Left renal cortex interstitium (tissue), 4 donors: ENCODE measurements at regions not wholly inside any gene's neighbourhood (a gene's known extent, or its start where the extent isn't known, plus 50 kb on each side); places are given as distances from the start of the nearest gene placed in this dataset.
"Not testable (repeated sequence)": the region's sequence is repeated elsewhere in the genome, so short reads cannot be mapped to it uniquely, and the experiment has no call there.

Experiments
- DNase-seq, 4 donors: peaks; one replicate each; pipeline ENCODE4 v3.0.0-alpha.2; 2013; ENCODE audit warnings: low read depth in 4 of 4, low spot score in 2 of 4, missing footprints in 1 of 4

DNA sequence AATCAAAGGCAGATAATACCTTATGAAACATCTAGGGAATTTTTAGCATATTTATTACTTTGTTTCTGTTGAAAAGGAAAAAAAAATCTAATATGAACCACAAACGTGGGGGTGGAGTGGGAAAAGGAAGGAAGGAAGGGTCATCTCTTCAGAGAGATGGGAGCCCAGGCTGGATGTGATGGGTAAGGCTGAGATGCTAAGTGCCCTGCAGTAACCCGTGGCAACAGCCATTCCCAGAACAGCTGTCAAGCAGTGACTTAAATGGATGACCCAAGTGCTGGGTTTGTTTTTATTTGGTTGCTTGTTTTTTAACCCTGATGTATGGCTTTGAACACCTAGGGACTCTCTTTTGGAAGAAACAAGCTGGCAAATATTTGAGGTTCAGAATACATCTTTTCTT lies 50.7 kb upstream of the KLF7 start:
- DNase-seq, result no peak

DNA sequence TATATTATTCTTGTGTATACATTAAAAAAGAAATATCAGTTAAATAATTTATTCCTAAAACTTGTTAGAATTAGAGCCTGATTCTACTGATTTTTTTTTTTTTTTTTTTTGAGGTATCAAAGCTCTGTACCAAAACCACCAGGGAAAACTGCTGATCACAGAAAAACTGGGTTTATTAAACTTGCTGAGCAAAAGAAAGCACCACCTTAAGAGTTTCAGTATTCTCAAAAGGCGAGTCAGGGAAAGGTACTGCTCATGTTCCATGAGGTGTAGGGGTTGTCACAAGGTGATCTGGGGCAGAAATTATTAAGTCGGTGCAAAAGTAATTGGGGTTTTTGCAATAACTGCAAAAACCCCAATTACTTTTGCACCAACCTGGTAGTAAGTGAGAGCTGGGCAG lies 51.7 kb upstream of the KLF7 start:
- DNase-seq, result no peak

DNA sequence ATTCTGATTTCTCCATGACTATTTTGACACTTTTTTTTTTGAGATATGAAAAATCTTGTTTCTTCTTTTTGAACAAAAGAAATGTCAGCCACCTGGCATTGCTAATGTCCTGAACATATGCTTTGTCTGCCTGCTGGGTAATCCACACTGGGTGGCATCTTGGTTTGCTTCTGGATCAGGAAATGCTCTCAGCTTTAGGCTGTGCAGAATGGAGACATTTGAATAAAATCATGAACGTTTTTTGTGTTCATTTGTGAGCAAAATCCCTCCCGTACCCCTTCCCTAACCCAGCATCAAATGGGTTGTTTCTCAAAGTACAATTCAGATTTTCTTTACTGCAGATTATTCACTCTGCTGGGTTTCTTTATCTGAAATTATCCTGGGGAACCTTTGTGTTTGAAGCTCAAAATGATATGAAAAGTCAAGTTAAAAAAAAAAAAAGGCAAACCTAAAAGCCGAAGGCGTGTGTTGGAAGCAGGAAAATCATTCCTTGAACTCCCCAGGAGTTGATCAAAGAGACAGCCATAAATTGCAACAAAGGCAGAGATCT lies 53.4 kb upstream of the KLF7 start:
- DNase-seq, result no peak

DNA sequence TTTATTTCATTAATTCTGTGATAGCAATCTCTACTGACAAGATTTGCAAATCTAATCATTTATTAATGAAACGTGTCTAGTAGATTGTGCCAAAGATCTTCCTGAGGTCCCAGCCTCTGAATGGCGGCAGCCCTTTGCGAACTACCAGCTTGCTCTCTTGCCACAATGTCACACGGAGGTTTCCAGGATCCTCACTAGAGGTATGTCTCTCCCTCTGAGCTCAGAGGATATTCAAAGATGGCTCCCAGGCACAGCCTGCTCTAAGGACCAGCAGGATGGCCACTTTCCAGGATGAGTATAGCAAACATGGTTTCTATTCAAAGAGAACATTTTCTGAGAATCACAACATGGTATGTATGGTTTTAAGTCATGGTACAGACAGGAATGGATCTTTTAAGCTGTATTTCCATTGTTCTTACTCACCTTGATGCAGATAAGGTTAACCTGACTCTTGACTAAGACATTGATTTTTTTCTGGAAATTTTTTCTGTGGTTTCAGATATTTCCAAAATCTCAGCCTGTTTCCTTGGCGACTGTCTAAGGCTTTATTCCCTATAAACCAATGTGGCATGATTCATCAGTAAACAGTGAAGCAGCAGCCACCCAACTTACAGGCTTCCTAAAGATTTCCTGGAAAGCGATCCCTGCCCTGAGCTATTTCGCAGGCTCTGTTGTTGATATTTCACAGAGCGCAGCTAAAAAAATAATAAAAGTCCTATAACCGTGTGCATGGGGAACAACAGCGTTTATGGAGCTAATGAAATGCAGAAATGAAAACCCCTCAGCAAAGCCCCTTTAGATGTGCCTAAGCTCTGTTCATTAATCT lies 54.1 kb upstream of the KLF7 start:
- DNase-seq, result no peak

DNA sequence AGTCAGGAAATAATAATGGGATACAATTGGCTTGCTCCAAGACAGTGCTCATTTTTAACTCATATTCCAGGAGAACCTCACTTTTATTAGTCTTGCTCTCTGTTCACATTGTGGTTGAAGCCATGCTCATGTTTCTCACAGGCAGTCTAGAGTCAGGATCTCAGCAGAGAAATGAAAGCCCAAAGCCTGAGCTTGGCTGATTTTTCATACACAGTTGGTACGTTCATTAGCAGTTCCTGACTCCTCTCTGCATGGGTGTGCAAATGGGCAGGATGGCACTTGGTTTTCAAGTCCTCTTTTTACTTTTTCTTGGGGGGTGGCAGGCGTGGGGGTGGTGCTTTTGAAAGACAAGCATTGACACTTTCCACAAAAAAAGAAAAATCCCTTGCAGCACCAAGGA lies 56.0 kb upstream of the KLF7 start:
- DNase-seq, result no peak

DNA sequence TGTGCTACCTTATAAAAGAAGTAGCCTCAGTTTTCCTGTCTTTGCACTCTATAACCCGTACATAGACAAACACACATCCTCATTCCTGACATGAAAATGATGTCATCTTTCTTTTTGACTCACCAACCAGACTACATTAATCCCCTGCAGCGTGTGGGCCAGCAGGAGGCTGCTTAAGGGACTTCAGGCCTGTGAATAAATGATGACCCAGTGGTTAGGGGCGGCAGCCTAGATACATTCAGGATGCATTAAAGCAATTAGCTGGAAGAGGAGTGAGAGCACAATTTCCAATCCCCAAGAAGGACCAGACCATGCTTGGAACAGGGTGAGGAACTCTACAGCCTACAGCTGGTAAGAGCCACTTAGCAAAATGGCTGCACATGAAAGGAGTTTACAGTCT lies 57.3 kb upstream of the KLF7 start:
- no peak for DNase-seq

DNA sequence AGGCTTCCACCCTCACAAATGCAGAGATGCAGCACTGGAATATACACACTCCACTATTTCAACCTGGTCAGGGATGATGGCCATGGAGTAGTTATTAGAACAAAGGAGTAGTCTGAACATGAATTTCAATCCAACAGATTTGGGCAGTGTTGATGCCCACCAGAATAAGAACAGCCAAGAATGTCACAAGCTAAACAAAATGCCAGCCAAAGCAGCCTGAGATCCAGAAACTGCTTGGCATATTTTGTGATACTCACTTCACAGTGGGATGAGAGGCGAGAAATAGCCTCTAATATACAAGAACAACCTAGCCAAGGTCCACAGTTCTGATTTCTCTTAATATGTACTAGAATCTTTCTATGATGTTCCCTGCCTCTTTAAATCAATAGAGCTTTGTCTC lies 58.6 kb upstream of the KLF7 start:
- no peak for DNase-seq

DNA sequence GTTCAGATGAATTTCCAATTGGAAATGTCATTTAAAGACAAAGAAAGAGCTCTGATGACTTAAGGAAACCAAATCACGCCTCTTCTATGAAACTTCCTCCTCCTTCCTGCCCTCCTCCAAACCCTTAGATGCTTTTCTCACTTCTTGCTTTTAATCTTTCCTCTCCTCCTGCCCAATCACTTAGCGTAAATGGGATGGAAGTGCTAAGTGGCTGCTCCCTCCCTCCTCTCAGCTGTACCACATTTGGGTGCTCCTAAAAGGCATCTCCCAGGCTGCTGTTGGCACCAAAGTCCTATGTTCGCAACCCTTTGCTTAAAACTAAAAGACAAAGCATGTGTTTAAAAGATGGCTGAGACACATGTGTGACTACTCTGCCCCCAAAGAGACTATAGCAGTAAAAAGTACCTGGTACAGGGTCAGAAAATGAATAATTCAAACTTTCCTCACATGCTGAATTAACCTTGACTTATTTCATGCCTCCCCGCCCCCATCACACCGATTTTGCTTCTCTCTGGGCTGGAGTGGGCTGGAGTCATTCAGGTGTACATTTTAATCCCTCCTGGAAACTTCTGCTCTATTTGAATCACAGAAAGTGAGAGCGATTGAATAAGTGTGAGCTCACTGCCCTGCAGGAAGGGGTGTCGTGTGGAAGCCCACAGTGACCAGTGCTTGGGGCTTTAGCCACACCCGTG lies 59.2 kb upstream of the KLF7 start:
- DNase-seq, result no peak

DNA sequence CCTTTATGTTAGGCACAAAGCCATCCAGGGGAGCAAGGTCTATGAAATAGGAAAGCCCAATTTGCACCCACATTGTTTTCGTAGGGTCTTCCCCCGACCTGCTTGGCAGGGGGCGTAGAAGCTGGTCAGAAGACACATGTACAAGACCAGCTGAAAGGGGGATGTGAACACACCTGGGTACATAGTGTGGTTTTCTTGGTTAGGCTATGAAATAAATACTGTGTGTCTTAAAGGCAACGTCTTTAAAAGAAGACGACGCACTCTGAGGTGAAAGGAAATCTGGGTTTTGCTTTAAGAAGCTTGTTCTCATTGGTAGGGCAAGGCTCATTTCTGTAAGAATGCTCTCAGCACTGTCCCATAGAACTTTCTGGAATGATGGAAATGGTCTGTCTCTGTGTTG lies 60.0 kb upstream of the KLF7 start:
- DNase-seq, result no peak

DNA sequence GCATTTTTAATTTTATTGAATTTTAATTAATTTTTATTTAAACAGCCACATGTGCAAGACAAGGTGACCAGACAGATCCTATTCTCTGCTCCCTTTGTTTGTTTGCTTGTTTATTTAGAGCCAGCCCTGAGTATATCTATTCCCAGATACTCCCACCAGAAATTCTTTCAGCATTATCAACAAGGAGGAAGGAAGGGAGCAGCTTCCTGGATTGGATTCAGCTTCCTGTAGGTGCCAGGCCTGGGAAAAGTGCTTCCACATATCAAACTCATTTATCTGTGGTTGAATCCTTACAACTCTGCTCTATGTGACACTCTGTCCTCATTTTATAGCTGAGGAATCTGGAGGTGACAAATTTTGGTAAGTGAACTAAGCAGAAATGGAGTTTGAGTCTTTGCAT lies 60.5 kb upstream of the KLF7 start:
- no peak for DNase-seq

DNA sequence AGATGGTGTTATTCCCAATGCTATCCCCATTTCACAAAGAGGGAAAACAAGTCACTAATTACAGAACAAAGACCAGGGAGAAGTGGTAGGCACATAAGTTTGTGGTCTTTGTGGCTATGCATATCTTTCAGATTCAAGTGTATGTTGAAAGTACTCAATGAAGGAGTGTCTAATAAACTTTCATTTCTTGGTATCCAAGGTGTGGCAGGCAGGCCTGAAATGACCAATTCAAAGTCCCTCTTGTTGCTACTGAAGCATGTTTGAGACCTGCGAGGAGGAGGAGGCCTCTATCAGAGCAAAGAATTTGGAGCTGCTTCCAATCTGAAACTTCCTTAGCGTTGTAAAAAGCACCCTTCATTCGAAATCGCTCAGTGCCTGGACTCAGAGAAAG lies 60.9 kb upstream of the KLF7 start:
- DNase-seq, result peak in 1 of 4 donors; percentile 43

DNA sequence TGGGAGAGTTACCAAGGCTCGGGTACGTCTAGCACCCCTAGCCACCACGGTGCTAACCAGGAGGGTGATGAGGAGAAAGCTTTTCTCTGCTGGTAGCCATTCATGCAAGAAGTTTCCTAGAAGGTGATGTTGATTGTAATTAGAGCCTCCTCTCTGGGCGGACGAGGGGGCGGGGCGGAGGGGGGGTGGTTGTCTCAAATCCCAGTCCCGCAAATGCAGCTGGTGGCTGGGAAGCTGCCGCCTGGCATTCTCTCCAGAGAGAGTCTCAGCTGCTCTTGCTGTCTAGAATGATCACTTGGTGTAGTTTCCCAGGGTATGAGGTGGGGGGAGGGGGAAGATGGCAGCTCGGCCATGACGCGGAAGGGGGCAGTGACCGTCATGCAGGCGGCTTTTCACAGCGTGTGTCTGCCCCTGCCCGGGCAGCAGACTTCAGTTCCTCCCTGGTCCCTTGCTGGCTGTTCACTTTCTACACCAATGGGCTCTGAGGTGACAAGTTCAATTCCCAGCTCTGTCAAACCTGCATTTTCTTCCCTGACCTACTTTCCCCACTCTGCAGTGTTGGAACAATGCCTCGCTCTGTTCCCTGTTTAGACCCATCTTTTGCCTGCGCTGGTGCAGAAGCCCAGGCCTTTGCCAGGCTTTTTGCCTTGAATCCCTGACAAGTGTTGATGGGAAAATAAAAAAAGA lies 61.5 kb upstream of the KLF7 start:
- DNase-seq, result peak; percentile 55 to 70 (median 66)

DNA sequence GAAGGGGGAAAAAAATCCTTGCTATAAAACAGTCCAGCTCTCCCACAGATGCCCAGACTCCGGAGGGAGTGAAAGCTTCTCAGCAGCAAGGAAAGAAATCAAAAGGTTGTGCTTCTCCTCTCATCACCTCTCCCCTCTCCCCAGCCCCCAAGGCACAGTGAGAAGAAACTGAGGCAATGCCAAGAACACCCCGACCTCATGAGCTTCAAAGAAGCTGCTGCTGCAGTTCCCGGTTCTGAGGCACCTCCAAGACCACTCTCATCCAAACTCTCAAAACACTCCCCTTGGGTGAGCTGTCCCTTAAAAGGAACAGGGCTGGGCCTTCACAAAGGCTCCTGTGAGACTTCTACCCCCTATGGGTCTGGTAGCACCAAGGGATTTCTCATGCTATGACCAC lies 62.0 kb upstream of the KLF7 start:
- no peak for DNase-seq

DNA sequence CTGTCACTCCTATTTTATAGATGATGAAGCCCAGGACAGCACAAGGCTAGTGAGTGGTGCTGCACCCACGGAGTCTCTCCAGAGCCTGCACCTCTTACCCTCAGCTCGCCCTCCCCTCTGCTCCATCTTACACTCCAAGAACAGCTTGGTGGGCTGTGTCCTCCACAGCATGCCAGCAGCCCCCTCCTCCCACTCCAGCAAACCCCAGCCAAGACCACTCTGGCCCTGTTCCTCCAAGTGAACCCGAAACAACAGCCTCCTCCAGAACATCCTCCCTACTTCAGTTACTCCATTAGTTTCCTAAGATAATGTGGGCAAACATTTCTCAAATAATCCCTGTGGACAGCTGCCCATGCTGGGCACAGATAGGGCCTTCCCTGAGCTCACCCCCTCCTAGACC lies 62.7 kb upstream of the KLF7 start:
- DNase-seq, result no peak

DNA sequence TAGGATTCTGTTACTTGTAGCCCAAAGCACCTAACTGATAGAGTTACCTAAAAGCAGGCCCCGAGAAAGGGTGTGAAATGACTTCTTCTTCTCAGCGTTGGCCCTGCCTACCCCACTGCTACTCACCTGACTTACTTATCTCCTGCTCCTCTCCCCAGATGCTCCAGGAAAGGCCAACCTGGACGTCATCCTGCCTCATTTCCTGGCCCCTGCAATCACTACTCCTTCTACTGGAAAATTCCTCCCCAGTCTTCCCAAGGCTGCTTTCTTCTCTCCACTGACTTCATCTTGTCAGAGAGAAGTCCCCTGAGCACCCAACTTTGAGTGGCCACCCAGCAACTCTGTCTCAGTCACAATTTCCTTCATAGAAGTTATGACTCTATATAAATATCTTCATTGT lies 63.4 kb upstream of the KLF7 start:
- DNase-seq, result no peak

DNA sequence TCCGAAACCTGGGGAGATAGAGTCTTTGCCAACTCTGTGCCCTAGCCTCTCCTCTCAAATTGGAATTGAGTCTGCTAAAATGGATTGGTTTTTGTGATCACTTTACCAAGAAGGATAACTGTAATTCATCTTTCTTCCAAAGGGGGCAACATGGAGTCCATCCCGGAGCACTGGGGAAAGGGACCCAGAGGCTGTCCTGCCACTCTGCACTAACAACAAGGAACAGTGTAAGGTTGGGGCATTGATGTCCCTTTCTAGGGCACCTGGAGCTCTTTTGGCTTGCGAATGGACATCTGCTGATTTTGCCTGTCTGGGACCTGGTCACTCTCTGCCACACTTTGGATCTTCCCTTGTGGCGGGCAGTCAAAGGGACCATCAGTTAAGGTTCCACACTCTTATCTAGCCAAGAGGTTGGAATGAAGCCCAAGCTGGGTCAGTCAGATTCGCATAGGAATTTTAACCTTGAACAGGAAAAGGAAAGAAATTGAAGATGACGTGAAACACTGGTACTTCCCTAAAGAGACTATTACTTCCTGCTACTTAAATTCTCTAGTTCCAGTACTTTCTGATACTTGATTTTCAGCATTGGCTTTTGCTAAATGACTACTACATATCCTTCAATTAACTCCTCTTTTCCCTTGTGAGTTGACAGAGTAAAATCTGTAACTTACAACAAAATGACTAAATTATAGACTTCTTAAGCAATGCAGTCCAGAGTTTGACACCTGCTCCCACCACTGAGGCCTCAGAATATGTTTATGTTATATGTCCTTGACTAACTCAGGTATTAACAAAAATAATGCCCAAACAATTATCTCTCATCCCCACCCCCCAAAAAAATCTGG lies 64.7 kb upstream of the KLF7 start:
- no peak for DNase-seq

DNA sequence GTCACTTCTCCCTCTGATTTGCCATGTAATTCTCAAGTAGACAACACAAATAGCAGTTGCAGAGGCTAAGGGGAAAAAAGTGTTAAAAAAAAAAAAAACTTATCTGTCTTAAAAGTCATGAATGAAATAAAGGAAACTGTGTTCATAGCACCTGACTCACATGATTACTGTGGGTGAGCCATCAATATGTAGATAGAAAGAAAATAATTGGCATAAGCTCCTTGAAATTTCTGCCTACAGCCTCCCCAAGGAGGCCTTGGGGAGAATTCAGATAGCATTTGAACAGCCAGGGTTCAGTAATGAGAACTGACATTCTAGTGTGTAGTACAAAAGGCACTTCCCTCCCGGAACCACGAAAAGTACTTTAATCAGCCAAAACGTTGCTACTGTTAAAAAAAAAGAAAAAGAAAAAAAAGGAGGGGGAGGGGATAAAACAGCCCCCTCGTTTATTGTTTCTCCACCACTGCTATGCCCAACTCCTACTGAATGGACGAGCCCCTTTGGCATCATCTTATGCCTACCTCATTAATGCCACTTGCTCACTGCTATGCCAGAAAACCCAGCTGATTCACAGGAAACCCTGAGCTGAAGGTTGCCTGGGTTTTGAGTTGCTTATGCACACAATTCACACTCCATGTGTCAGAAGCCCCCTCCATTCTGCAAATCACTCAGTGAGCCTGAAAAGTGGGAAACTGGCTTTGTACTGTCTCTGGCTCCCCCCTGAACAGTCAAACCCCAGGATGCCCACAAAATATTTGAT lies 65.5 kb upstream of the KLF7 start:
- no peak for DNase-seq

DNA sequence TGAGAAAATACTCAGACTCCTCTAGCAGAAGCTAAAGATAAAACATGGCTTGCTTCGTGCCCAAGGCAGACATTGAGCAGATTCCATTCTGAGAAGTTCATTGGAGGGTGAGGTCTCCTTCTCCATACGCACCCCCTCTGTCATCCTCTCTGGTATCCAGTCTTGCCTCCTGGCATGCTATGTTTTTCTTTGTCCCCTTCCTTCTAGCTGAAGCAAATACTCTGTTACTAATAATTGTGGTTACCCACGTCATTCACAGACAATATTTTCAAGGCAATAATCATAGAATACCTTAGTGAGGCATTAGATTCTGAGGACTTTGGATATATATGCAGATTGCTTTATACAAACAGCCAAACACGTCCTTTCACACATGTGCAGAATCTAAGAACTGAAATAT lies 66.2 kb upstream of the KLF7 start:
- no peak for DNase-seq

DNA sequence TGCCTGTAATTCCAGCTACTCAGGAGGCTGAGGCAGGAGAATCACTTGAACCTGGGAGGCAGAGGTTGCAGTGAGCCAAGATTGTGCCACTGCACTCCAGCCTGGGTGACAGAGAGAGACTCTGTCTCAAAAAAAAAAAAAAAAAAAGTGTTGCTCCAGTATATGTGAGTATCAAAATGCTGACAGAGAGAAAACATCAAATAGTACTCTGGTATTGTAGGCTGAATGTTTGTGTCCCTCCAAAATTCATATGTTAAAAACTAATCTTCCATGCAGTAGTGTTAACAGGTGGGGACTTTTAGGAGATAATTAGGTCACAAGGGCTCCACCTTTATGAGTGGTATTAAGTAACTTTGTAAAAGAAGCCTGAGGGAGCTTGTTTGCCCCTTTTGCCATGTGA lies 67.4 kb upstream of the KLF7 start:
- DNase-seq, result not testable (repeated sequence)

DNA sequence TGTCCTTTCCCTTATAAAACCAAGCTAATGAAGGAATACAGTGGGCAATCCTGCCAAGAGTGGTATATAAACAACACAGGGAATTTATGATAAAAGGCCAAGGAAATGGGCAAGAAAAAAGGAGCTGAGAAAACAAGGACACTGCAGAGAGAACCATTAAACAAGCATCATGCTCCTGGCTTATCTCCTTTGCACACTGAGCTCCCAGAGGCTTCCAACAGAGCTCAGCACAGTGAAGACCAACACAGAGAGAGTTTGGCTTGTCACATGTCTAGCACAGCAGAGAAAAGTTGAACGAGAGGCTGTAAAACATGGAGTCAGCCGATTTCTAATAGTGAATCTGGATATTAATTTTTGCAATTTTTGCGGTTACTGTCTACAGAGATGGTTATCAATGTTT lies 68.0 kb upstream of the KLF7 start:
- no peak for DNase-seq
